LoVo (cell line): ENCODE measurements at regions not wholly inside any gene's neighbourhood (a gene's known extent, or its start where the extent isn't known, plus 50 kb on each side); places are given as distances from the start of the nearest gene placed in this dataset.

Source experiments
- DNase-seq: peaks from one replicate; pipeline ENCODE4 v3.0.0-alpha.2; 2016; ENCODE audit warnings: low spot score

GRCh38 chr2:88283886-88284592 is 113.9 kb downstream of the THNSL2 start:
- DNase-seq: no peak

- no peak for DNase-seq
Measured at GRCh38 chr2:88281302-88282217, 111.4 kb downstream of the THNSL2 start.

- DNase-seq: no peak
Measured at GRCh38 chr2:88269836-88270235, 99.7 kb downstream of the THNSL2 start.

GRCh38 chr2:88265352-88266303 is 95.5 kb downstream of the THNSL2 start:
- peak; percentile 39 for DNase-seq

GRCh38 chr2:88263861-88264260 is 93.7 kb downstream of the THNSL2 start:
- no peak for DNase-seq

GRCh38 chr2:88261725-88262124 is 91.6 kb downstream of the THNSL2 start:
- DNase-seq: no peak

GRCh38 chr2:88258208-88258607 is 88.1 kb downstream of the THNSL2 start:
- DNase-seq: no peak

- no peak for DNase-seq
Measured at GRCh38 chr2:88254437-88255091, 84.4 kb downstream of the THNSL2 start.

GRCh38 chr2:88253997-88254396 is 83.9 kb downstream of the THNSL2 start:
- no peak for DNase-seq

GRCh38 chr2:88253375-88253774 is 83.2 kb downstream of the THNSL2 start:
- DNase-seq: no peak

- no peak for DNase-seq
Measured at GRCh38 chr2:88252646-88253045, 82.5 kb downstream of the THNSL2 start.

- DNase-seq: no peak
Measured at GRCh38 chr2:88252111-88252510, 82.0 kb downstream of the THNSL2 start.

GRCh38 chr2:88250404-88250803 is 80.3 kb downstream of the THNSL2 start:
- DNase-seq: no peak

GRCh38 chr2:88248280-88248828 is 78.2 kb downstream of the THNSL2 start:
- no peak for DNase-seq

GRCh38 chr2:88247531-88247930 is 77.4 kb downstream of the THNSL2 start:
- DNase-seq: no peak

- DNase-seq: no peak
Measured at GRCh38 chr2:88245109-88245508, 75.0 kb downstream of the THNSL2 start.

- no peak for DNase-seq
Measured at GRCh38 chr2:88239781-88240180, 69.6 kb downstream of the THNSL2 start.

GRCh38 chr2:88236666-88237065 is 66.5 kb downstream of the THNSL2 start:
- DNase-seq: no peak
